Epithelial cell of prostate (primary cell): ENCODE measurements at regions not wholly inside any gene's neighbourhood (a gene's known extent, or its start where the extent isn't known, plus 50 kb on each side); places are given as distances from the start of the nearest gene placed in this dataset.

Experiments
- DNase-seq: peaks from one replicate; pipeline ENCODE4 v3.0.0-alpha.2; 2011; ENCODE audit warnings: low read depth, low spot score
- H3K27ac ChIP-seq: fragments of 450-650 bp; 2 replicates; pipeline ENCODE4 v1.5.1; 2017; ENCODE audit warnings: mild to moderate bottlenecking

- no peak overlapping the region for H3K27ac ChIP-seq
- DNase-seq, result no peak
Observed at GRCh38 chr18:78207942-78208341, 771.7 kb upstream of the SALL3 start.

GRCh38 chr18:78208461-78208860 is 771.2 kb upstream of the SALL3 start:
- H3K27ac ChIP-seq, result no peak overlapping the region
- no peak for DNase-seq

- no peak for DNase-seq
- no peak overlapping the region for H3K27ac ChIP-seq
Observed at GRCh38 chr18:78213361-78213994, 766.1 kb upstream of the SALL3 start.

GRCh38 chr18:78221496-78221895 is 758.1 kb upstream of the SALL3 start:
- H3K27ac ChIP-seq, result no peak overlapping the region
- DNase-seq, result no peak

GRCh38 chr18:78228974-78229373 is 750.6 kb upstream of the SALL3 start:
- no peak for DNase-seq
- no peak overlapping the region for H3K27ac ChIP-seq

- H3K27ac ChIP-seq, result no peak overlapping the region
Observed at GRCh38 chr18:78230911-78231310, 748.7 kb upstream of the SALL3 start.

GRCh38 chr18:78232196-78232595 is 747.4 kb upstream of the SALL3 start:
- DNase-seq, result no peak
- no peak overlapping the region for H3K27ac ChIP-seq

More at GRCh38 chr18:78230911-78231310, 748.7 kb upstream of the SALL3 start:
- no peak for DNase-seq

- no peak for DNase-seq
- H3K27ac ChIP-seq, result no peak overlapping the region
Observed at GRCh38 chr18:78237864-78238263, 741.8 kb upstream of the SALL3 start.

GRCh38 chr18:78238404-78239089 is 741.1 kb upstream of the SALL3 start:
- no peak for DNase-seq
- no peak overlapping the region for H3K27ac ChIP-seq

- DNase-seq, result no peak
- no peak overlapping the region for H3K27ac ChIP-seq
Observed at GRCh38 chr18:78239090-78239457, 740.5 kb upstream of the SALL3 start.

- no peak overlapping the region for H3K27ac ChIP-seq
- no peak for DNase-seq
Observed at GRCh38 chr18:78240101-78240500, 739.5 kb upstream of the SALL3 start.

GRCh38 chr18:78240627-78241252 is 738.9 kb upstream of the SALL3 start:
- DNase-seq, result no peak
- H3K27ac ChIP-seq, result no peak overlapping the region

- H3K27ac ChIP-seq, result no peak overlapping the region
- no peak for DNase-seq
Observed at GRCh38 chr18:78241535-78242253, 737.9 kb upstream of the SALL3 start.

- no peak for DNase-seq
- H3K27ac ChIP-seq, result no peak overlapping the region
Observed at GRCh38 chr18:78242254-78242643, 737.4 kb upstream of the SALL3 start.

GRCh38 chr18:78242806-78243205 is 736.8 kb upstream of the SALL3 start:
- no peak overlapping the region for H3K27ac ChIP-seq
- no peak for DNase-seq

GRCh38 chr18:78244779-78245178 is 734.8 kb upstream of the SALL3 start:
- no peak overlapping the region for H3K27ac ChIP-seq
- no peak for DNase-seq

GRCh38 chr18:78245451-78245850 is 734.2 kb upstream of the SALL3 start:
- H3K27ac ChIP-seq, result no peak overlapping the region
- no peak for DNase-seq

GRCh38 chr18:78246050-78246449 is 733.6 kb upstream of the SALL3 start:
- no peak for DNase-seq
- H3K27ac ChIP-seq, result no peak overlapping the region

- no peak for DNase-seq
- H3K27ac ChIP-seq, result no peak overlapping the region
Observed at GRCh38 chr18:78246588-78246987, 733.0 kb upstream of the SALL3 start.

- no peak for DNase-seq
- H3K27ac ChIP-seq, result no peak overlapping the region
Observed at GRCh38 chr18:78247615-78248289, 731.9 kb upstream of the SALL3 start.

GRCh38 chr18:78255013-78255412 is 724.6 kb upstream of the SALL3 start:
- no peak overlapping the region for H3K27ac ChIP-seq
- no peak for DNase-seq
